ENCODE measurements at regions not wholly inside any gene's neighbourhood (a gene's known extent, or its start where the extent isn't known, plus 50 kb on each side); places are given as distances from the start of the nearest gene placed in this dataset.

- H3K36me3 ChIP-seq (ENCODE audit: low read length): no peaks in the 10 kb centered on the region
- no peaks in the 10 kb centered on the region for H3K27me3 ChIP-seq (ENCODE audit: low read length)
- no peak overlapping the region for H3K27ac ChIP-seq (ENCODE audit: low read depth, low read length)
- H2AFZ ChIP-seq (ENCODE audit: low read depth, low read length, severe bottlenecking): no peak overlapping the region
- H3K4me3 ChIP-seq (ENCODE audit: insufficient read depth, low read length, poor library complexity, severe bottlenecking): no peak overlapping the region
- no peaks in the 10 kb centered on the region for H4K20me1 ChIP-seq (ENCODE audit: low read depth, low read length)
- no peaks in the 10 kb centered on the region for H3K9me3 ChIP-seq (ENCODE audit: insufficient read depth, low read length)
- TF ChIP-seq CTCF (IDR thresholded peaks at IDR 0.05; ENCODE audit: insufficient read depth, low read length, poor library complexity, severe bottlenecking) (no peak), EZH2phosphoT487 (conservative IDR thresholded peaks at IDR 0.05; ENCODE audit: low read length) (no peak)
- H3K79me2 ChIP-seq (ENCODE audit: insufficient read depth, low read length): no peaks in the 10 kb centered on the region
- no peaks in the 10 kb centered on the region for H3K9me2 ChIP-seq (replicated peaks; ENCODE audit: insufficient read depth, low read length)
- H3K4me2 ChIP-seq (ENCODE audit: low read depth, low read length, poor library complexity, severe bottlenecking): no peak overlapping the region
- no peaks in the 10 kb centered on the region for H3F3A ChIP-seq (ENCODE audit: insufficient read depth)
- H3K9ac ChIP-seq (ENCODE audit: low read length): no peak overlapping the region
Observed at GRCh38 chr2:129768485-129769184, 210.8 kb upstream of the RAB6C start.

- Histone ChIP-seq H3K27ac (ENCODE audit: low read depth, low read length) (no peak overlapping the region), H3K36me3 (ENCODE audit: low read length) (no peaks in the 10 kb centered on the region), H3K4me2 (ENCODE audit: low read depth, low read length, poor library complexity, severe bottlenecking) (no peak overlapping the region), H4K20me1 (ENCODE audit: low read depth, low read length) (no peaks in the 10 kb centered on the region), H3K9me3 (ENCODE audit: insufficient read depth, low read length) (no peaks in the 10 kb centered on the region), H3K9me2 (replicated peaks; ENCODE audit: insufficient read depth, low read length) (no peaks in the 10 kb centered on the region), H3K27me3 (ENCODE audit: low read length) (no peaks in the 10 kb centered on the region), H3K9ac (ENCODE audit: low read length) (no peak overlapping the region), H3K4me3 (ENCODE audit: insufficient read depth, low read length, poor library complexity, severe bottlenecking) (no peak overlapping the region), H3K79me2 (ENCODE audit: insufficient read depth, low read length) (no peaks in the 10 kb centered on the region), H3F3A (ENCODE audit: insufficient read depth) (no peaks in the 10 kb centered on the region), H2AFZ (ENCODE audit: low read depth, low read length, severe bottlenecking) (no peak overlapping the region)
- TF ChIP-seq CTCF (IDR thresholded peaks at IDR 0.05; ENCODE audit: insufficient read depth, low read length, poor library complexity, severe bottlenecking) (no peak), EZH2phosphoT487 (conservative IDR thresholded peaks at IDR 0.05; ENCODE audit: low read length) (no peak)
Observed at GRCh38 chr2:129769185-129769991, 210.1 kb upstream of the RAB6C start.

DNA sequence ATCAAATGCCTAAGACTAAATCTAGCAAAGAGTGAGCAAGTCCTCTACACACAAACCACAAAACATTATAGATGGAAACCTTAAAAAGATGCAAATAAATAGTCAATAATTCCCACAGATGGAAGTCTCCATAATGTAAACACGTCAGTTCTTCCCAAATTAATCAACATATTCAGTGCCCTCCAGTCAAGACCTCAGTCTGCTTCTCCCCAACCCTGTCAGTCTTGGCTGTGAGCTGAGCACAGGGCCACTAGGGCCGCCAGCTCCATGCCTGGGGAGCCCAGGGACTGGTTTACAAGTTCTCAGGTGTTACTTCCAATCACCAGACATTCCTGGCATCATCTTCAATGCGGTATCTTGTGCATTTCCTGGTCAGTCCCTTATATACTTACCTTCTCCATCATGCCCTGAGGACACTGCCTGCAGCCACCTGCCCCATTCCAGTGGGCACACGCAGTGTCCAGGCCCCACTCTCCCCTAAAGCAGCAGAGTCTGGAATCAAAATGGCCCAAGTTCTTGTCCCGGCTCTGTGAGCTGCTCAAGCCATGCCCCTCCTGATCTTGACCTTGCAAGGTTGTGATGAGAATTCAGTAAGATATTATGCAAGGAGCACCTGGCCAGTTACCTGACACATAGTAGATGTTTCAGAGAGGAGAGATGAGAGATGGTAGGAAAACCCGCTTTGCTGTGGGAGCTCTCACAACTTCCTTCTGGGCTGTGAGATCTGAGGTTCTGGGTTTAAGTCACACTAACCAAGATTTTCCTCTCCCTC lies 207.9 kb upstream of the RAB6C start:
- Histone ChIP-seq H3K79me2 (ENCODE audit: insufficient read depth, low read length) (no peaks in the 10 kb centered on the region), H3K4me3 (ENCODE audit: insufficient read depth, low read length, poor library complexity, severe bottlenecking) (no peak overlapping the region), H3K27ac (ENCODE audit: low read depth, low read length) (no peak overlapping the region), H3K27me3 (ENCODE audit: low read length) (no peaks in the 10 kb centered on the region), H3K36me3 (ENCODE audit: low read length) (no peaks in the 10 kb centered on the region), H3K9me3 (ENCODE audit: insufficient read depth, low read length) (no peaks in the 10 kb centered on the region), H3K4me2 (ENCODE audit: low read depth, low read length, poor library complexity, severe bottlenecking) (no peak overlapping the region), H3K9ac (ENCODE audit: low read length) (no peak overlapping the region), H4K20me1 (ENCODE audit: low read depth, low read length) (no peaks in the 10 kb centered on the region), H2AFZ (ENCODE audit: low read depth, low read length, severe bottlenecking) (no peak overlapping the region), H3F3A (ENCODE audit: insufficient read depth) (no peaks in the 10 kb centered on the region), H3K9me2 (replicated peaks; ENCODE audit: insufficient read depth, low read length) (no peaks in the 10 kb centered on the region)
- TF ChIP-seq CTCF (IDR thresholded peaks at IDR 0.05; ENCODE audit: insufficient read depth, low read length, poor library complexity, severe bottlenecking): no peak
- no peak for TF ChIP-seq EZH2phosphoT487 (conservative IDR thresholded peaks at IDR 0.05; ENCODE audit: low read length)
